ENCODE measurements at regions not wholly inside any gene's neighbourhood (a gene's known extent, or its start where the extent isn't known, plus 50 kb on each side); places are given as distances from the start of the nearest gene placed in this dataset.

DNA sequence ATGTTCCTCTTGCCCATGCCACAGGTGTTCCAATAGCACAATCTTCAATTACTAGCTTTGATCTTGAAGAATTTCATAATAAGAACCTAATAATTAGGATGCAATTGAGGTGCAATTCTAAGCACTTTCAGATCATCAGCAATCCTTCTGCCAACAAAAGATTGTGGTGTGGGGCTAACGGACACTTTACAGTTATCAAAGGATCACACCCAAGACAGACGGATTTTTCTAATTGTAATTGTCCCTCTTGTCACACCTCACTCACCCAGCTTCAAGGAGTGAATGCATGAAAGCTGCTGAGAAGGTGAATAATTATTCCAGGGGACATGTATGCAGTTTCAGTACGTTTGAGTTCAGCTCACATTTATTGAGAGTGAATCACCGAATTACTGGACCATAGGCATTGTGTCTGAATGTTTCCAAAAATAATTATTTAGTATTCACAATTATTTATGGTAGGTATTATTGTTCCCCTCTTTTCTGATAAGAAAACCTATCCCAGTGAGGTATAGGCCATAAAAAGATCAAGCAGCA lies 438.5 kb upstream of the TRIB2 start:
- DNase-seq (ENCODE audit: low read depth, low spot score), result no peak

DNA sequence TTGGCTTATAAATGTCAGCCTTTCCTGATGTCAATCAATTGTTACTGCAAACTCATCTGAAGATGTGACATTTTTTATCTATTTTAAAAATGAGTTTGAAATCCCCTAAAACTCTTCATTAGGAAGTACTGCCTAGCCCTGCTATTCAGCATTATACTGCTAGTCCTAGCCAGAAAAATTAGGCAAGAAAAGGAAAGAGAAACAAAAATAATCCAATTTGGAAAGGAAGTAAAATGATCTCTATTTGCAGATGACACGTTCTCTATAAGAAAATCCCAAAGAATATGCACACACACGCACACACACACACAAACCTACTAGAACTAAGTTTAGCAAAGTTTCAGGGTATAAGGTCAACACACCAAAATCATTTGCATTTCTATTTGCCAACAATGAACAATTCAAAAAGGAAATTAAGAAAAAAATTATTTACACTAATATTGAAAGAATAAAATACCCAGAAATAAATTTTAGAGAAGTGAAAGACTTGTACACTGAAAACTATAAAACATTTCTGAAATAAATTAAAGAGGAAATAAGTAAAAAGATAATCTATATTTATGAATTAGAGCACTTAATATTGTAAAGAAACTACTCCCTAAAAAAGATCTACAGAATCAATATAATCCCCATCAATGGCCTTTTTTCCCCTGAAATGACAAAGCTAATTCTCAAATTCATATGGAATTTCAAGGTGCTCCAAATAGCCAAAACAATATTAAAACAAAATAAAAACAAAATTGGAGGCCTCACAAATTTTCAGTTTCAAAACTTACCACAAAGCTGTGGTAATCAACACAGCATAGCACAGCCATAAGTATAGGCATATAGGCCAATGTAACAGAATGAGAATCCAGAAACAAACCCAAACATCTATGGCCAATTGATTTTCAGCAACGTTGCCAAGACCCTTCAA lies 433.7 kb upstream of the TRIB2 start:
- no peak for DNase-seq (ENCODE audit: low read depth, low spot score)

DNA sequence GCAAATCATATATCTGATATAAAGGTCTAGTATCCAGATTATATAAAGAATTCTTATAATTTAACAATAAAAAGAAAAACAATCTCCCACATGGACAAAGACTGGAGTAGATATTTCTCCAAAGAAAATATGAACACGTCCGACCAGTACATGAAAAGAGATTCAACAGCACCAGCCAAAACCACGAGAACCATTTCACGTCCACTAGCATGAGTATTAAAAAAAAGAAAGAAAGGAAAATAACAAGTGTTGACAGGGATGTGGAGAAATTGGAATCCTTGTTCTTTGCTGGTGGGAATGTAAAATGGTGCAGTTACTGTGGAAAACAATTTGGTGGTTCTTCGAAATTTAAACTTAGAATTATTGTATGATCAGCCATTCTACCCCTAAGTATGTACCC lies 432.7 kb upstream of the TRIB2 start:
- no peak for DNase-seq (ENCODE audit: low read depth, low spot score)

DNA sequence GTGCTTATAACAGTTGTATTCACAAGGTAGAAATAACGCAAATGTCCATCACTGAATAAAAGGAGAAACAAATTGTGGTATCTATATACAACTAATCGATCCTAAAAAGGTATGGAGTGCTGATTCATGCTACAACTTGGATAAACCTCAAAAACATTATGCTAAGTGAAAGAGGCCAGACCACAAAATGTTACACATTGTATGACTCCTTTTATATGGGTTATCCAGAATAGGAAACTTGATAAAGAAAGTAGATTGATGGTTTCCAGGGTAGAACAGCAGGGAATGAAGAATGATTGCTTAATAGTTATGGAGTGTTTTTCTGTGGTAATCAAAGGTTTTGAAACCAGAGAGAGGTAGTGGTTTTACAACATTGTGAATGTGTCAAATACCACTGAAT lies 432.2 kb upstream of the TRIB2 start:
- DNase-seq (ENCODE audit: low read depth, low spot score), result no peak

DNA sequence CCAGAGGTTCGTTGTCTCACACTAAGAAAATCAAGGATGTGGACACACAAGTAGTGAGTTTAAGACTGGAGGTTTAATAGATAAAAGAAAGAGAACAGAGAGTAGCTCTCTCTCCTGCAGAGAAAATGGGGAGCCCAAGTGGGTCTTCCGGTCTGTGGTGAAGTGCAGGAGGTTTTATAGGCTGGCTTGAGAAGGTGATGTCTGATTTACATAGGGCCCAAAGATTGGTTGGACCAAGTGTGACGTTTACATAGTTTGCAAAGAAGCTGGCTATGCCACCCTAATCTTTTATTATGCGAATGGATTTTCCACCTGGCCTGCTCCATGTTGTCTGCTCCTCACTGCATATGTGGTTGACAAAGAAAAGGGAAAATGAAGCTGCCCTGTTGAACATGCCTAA lies 430.4 kb upstream of the TRIB2 start:
- no peak for DNase-seq (ENCODE audit: low read depth, low spot score)

DNA sequence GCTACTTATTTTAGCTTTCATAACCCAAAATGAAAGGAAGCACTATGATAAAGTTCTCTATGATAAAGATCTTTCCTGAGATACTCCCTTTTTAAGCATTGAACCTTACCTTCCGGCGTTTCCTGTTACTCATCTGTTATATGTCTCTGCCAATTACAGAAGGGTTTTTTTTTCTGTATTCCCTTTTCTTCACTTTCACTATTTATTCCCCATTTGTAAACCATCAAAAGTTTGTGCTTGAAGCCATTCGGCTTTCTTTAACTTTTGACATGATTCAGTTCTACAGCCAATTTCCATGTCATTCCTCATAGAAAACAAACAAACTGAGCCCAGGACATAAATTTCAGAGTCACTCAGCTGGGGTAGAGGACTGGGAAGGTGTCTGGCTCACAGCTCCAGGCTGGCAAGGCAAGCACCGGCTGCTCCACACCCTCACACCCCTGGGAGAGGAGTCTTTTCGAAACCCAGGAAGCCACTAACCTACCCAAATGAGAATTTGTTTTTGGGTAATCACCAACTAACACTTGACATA lies 429.4 kb upstream of the TRIB2 start:
- DNase-seq (ENCODE audit: low read depth, low spot score), result no peak

DNA sequence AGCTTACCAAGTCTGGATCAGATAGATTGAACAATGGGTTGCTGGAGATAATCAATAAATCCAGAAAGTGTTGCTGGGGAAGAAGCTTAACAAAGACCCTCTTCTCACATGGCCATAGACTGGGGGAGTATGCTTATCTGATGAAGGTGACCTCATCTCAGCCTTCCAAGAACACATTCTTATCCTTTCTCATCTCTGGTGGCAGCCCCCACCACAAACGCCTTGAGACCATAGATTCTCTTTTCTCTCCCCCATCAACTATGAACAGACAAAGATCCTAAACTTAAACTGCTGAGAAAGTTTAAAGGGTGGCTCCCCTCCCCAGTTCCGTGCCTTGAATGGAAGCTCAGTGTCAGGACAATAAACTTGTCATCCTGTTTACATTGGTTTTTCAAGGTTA lies 428.7 kb upstream of the TRIB2 start:
- DNase-seq (ENCODE audit: low read depth, low spot score), result no peak

DNA sequence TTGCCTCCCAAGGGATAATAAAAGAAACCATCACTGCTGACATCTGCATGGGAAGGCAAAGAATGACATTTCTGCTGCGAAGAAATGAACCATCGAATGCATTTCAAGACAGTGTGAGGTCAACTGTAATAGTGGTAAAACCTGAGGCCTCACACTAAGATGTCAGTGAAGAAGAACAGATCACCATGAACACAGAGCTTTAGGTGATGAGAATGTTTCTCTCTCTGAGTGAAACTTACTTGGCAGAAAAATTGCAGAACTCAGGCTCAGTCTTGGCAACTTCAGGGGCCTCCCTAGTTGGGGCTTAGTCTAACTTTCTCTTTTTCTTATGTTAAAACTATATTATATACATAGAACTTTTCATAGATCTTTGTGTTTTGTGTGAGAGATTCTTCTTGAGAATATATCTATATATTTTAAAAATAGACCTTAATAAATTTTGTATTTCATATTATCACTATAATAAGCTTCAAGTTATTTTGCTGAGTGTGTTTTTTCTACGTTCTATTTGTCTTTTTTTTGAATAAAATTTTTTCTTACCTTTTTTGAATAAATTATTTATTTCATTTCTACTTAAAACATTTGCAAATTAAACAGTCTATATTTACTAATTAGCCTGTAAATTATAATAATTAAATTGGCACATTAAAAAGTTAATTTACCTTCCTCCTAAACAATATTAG lies 427.5 kb upstream of the TRIB2 start:
- DNase-seq (ENCODE audit: low read depth, low spot score), result no peak

DNA sequence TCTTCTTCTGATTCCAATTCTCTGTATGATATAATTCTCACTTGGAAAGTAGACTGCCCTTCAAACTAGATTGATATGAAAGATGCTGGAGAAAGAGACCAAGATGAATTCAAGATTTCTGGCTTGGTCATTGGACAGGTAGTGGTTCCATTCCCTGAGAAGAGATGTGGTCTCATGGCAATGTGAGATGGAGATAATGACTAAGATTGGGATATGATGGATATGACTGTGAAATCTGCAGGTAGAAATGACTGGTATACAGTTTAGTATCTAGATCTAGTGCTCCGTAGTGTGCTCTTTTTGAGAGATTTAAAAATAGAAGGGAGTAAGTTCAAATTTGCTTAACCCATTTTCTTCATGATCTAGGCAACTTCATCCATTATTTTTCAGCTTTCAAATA lies 425.4 kb upstream of the TRIB2 start:
- no peak for DNase-seq (ENCODE audit: low read depth, low spot score)

DNA sequence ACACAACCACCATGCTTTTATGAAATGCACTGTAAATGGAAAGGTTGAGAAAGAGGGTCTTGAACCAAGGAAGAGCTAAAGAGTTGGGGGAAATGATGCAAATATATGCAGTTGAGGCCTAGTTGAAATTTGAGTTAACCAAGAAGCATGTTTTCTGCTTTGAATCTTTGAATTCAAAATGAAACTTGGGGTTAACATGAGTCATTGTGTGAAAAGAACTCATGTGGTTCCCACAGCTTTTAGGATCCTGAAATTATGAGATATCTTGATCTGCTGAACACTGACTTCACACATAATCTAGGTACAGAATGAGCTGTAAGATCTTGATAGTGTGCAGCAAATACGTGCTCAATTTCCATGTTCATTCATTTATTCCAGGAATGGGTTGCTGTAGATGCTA lies 422.9 kb upstream of the TRIB2 start:
- DNase-seq (ENCODE audit: low read depth, low spot score), result no peak

DNA sequence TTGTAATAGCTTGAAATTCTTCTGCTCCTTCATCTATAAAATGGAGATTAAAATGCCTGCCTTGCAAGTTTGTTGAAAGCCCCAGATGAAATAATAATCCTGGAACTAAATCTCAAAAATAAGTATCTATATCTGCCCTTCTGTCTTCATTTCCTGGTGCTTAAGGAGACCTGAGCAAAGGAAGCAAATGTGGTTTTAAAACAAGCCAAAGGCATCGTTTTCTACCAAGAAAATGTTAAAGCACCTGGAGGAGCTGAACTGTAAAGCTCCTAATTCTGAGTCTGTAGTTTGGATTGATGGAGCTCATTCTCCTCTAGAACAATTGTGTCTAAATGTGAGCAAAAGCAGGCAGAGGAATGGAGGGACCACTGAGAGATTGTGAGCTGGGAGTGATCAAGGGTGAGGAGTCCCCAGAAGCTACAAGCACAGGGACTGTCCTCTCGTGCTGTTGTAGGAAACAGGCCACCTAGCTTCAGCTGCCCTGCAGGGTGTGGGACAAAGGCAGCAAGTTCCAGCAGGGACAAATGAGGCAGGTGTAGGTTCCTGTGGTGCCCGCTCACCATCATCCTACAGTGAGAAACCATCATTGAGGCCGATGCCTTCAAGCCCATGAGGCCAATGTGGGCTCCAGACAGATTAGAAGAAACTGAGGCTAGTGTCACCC lies 420.7 kb upstream of the TRIB2 start:
- DNase-seq (ENCODE audit: low read depth, low spot score), result no peak

DNA sequence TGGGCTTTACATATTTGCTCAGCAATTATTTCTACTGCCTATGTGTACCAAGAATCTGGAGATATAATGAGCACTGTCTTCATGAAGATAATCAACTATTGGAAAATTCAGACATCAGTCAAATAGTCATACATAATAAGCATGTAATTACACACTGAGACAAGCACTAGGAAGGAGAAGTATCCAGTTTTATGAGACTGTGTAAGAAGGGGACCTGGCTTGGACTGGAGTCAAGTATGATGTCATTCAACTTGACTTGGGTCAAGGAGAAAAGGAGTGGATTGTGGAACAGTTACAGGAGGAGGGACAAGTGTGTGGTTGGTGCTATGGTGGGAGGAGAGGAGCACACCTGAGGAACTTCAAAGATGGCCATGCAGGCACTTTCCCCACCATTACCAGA lies 419.8 kb upstream of the TRIB2 start:
- no peak for DNase-seq (ENCODE audit: low read depth, low spot score)

DNA sequence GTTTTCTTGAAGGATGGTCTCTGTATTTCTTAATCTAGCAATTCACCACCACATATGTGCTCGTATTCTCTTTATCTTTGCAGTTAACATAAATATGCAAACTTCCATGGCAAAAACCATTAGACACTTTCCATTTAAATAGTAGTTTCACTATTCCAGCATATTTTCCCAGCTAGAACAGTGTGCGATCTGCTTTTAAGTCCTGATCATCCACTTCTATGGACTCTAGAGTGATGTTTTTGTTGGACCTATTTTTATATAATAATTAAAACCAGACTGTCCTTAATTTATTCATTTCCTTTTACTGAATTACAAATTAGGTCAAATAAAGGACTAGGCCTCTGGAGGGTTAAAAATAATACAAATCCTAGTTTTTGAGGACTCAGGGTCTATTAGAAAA lies 418.4 kb upstream of the TRIB2 start:
- DNase-seq (ENCODE audit: low read depth, low spot score), result no peak

DNA sequence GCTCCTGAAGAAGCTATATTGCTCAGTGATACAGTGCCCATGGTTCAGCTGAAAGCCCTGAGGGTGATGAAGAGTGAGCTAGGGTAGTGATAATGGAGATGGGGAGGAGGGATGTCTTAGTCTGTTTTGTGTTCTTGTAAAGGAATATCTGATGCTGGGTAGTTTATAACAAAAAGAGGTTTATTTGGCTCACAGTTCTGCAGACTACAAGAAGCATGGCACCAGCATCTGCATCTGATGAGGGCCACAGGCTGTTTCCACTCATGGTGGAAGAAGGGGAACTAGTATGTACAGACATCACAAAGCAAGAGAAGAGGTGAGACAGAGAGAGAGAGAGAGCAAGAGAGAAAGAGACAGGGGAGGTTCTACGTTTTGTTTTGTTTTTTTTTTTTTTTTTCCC lies 417.3 kb upstream of the TRIB2 start:
- DNase-seq (ENCODE audit: low read depth, low spot score), result no peak

DNA sequence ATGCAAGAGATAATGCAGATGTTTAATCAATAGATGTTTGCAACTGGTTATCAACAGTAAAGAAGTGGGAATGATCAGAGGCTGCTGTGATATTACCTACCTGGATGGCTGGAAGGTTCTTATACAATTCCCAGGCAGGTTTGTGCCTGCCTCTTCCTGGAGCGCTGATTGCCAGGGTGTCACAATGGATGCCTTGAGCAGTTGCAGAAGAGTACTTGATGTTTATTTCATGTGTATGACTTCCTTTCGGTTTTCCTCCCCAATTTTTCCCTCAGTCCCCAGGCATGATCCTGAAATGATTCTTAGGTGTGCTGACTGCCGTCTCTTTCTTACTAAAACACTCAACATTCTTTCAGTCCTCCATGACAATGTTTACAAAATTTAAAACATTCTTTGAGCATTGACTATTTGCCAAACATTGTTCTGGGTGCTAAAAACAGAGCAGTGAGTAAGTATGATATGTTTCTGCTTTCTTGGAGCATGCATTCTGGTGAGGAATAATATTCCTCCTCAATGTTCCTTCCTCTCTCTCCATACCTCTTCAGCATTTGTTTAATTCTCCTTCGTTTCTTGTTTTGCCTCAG lies 416.6 kb upstream of the TRIB2 start:
- no peak for DNase-seq (ENCODE audit: low read depth, low spot score)

DNA sequence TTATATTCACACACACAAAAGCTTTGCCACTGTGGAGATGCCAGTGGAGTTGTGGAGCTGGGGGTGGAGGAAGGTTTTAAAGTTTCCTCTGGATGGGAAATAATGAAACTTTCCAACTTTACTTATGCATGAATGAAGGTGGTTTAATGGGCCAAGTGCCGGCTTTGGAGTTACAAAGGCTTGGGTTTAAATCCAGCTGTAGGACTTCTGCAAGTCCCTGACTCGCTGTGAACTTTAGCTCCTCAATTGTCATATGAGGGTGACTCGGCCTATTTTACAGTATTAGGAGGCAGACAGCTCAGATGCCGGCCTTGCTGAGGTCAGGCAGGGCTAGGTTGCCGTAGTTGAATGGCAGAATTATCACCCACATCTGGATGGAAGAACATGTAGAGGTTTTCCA lies 415.8 kb upstream of the TRIB2 start:
- no peak for DNase-seq (ENCODE audit: low read depth, low spot score)

DNA sequence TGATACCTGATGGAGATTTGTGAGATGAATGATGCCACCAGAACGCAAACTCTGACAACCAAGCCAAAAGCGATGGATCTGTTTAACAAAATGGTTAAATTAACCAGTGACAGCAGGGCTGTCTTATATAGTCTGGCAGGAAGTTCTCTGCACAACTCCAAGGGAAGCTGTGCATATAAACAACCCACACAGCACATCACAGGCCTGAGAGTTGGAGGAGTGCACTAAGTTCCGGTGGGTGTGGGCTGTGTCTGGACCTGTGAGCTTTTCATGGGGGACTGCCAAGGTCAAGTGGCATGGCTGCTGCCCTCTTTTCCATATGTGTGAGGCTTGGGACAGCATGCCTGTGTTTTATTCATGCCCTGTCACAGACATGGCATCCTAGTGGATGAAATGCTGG lies 414.6 kb upstream of the TRIB2 start:
- DNase-seq (ENCODE audit: low read depth, low spot score), result no peak

DNA sequence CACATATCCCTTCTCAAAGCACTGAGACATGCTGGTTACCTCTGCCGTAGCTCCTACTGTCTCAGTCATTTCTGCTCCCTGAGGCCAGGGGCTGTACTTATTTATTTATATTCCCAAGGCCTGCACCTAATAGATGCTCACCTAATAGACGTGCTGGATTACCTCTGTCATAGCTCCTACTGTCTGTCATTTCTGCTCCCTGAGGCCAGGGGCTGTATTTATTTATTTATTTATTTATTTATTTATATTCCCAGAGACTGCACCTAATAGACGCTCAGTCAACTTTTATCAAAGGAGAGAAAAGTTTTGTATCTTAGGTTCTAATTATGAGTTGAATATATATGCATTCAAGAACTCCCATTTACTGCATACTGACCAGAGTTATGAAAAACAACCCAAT lies 414.0 kb upstream of the TRIB2 start:
- no peak for DNase-seq (ENCODE audit: low read depth, low spot score)

DNA sequence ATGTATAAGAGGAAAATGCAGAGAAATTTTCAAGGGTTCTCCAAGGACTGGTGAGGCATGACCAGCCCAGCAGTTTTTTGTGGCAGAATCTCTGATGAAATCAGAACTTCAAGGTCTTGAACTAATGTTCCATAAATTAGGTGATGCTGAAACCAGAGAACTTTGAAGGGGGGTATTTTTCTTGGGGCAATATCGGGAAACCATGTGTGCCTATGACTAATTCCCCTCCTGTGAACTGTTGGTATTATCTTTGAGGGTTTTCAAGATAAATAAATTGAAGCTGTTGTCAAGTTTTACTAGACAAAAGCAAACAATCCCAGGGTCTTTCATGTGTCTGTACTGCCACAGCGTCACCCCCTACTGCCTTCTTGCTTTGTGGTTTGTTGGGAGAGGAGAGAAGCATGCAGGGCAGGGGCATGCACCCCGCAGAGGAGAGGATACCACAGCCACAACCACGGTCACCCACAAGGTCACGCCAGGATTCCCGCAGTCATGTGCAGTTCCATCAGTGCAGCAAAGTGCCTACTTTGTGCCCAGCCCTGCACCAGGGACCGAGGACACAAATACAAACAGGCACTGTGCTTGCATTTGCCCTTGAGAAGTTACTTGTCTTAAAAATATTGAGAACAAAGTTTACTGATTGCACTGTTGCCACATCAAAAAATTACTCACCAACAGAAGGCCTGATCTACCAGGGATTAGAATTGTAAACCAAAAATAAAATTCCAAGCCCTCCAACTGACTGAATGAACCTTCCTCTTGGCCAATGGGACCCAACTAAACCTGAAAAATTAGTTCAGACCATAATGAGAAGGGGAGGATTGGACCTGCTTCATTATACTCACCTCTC lies 413.3 kb upstream of the TRIB2 start:
- DNase-seq (ENCODE audit: low read depth, low spot score), result peak; percentile 98

DNA sequence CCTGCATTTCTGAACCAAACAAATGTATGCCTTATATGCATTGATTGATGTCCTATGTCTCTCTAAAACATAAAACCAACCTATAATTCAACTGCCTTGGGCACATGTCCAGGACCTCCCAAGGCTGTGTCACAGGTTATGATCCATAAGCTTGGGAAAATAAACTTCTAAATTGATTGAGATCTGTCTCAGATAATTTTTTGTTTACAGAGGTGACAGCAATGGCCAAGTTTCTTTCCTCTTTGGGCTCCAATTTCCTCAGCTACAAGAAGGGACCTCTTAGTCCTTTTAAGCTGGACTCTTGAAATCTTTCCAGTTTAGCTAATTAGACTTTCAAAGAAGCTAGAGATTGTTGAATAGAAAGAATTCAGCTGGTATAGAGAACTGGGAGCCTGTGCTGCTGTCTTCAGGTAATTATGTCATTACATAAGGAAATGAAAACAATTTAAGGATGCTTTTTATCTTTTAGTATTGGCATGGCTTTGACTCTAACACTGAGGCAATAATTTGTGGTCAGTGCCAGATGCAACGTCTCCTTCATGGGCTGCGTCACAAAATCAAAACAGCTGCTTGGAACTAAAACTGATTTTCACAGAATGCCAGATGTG lies 412.1 kb upstream of the TRIB2 start:
- no peak for DNase-seq (ENCODE audit: low read depth, low spot score)
